SKM-1 (cell line): ENCODE measurements at regions not wholly inside any gene's neighbourhood (a gene's known extent, or its start where the extent isn't known, plus 50 kb on each side); places are given as distances from the start of the nearest gene placed in this dataset.
A peak's percentile ranks its signal among the peaks of the same experiment; 100 is the strongest.
"Not testable (repeated sequence)": the region's sequence is repeated elsewhere in the genome, so short reads cannot be mapped to it uniquely, and the experiment has no call there.

Source experiments
- DNase-seq: peaks from one replicate; lab custom pipeline; 2025; ENCODE audit not compliant: unreplicated experiment; lab: John Stamatoyannopoulos, UW

DNA sequence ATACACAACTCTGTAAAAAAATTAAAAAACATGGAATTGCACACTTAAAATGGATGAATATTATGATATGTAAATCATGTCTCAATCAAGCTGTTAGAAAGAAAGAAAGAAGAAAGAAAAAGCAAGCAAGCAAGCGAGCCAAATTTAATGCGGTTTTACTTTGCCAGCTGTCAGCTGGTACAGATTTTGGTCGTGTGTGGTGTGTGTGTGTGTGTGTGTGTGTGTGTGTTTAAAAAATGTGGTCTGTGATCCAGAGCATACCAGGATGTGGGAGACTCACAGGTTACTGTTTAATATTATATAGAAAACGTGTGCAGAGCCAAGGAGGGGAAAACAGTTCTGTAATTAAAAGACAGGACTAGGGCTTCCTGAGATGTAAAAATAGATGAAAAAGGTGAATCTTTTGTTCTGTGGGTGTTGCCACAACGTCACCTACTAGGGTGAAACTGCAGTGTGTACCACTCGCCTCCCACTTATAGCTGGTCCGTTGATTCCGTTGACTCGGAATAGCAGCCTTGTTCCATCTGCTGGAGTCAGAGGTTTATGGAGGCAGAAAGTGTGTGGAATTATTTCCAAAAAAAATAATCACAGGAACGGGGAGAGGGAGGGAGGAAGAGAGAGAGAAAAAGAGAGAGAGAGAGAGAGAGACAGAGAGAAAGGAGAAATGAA, 197.7 kb downstream of the BCAS1 start:
- no peak for DNase-seq

DNA sequence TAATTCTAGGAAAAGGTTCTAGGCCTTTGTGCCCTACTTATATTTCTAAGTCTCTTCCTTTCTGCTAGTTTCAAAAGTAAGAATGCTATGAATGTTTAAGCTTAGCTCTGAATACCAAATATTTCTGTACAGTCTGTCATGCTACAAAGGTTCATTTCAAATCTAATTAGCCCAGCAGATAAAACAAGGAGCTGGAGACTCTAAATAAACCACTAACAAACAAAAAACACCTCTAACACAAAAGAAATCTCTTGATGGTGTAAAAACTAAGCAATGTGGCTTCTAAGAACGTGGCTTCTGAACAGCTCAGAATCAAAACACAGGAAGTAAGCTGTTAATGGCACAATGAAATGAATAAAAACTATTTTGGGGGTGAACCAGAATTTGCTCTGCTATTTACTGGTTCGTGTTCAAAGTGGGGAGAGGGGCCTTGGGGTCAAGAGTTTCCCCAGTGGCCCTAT, 198.3 kb downstream of the BCAS1 start:
- no peak for DNase-seq

DNA sequence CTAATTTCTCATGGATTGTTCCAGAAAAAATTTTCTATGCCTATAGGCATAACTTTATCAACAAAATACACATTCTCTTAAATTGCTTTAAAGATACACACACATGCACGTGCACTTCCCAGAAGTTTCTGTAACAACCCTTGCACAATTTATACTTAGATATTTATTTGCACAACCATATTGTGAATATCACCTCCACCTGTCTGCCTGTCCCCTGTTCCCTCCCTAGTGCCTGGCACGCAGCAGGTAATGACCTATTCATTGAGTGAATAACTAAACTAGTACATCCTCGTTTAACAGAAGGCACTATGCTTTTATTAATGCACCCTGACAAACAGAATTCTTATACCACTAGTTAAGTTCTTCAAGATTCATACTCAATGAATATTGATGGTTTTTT, 198.9 kb downstream of the BCAS1 start:
- no peak for DNase-seq

DNA sequence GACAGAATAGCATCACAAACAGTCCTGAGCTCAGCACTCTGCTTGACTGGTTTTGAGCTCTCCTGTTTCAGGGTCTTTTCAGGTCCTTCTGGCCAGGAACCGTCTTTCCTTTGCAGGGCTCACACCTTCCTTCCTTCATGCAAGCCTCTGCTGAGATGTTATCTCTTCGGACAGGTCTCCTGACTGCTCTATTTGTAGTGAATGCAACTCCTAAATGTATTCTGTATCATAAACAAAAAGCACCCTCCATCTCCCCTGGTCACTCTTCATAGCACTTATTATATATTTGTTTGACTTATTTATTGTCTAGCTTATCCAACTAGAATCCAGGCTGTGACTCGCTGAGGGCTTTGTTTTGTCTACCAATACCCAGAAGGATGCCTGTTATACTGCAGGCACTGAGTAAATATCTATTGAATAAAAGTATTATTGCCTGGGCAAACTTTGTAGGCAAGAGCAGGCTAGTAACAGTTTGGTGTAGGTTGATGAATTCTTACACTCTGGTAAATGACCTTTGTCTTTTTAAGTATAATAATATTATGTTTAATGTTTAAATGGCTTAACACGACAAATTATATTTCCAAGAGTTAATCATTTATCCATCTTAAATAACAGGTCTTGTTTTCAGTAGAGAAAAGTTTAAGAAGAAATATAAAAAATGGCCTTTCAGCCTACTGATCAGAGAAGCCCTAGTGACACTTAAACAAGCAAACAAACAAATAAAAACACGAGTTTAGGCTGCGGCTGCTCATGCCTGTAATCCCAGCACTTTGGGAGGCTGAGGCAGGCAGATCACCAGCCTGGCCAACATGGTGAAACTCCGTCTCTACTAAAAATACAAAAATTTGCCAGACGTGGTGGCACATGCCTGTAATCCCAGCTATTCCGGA, 199.7 kb downstream of the BCAS1 start:
- no peak for DNase-seq

DNA sequence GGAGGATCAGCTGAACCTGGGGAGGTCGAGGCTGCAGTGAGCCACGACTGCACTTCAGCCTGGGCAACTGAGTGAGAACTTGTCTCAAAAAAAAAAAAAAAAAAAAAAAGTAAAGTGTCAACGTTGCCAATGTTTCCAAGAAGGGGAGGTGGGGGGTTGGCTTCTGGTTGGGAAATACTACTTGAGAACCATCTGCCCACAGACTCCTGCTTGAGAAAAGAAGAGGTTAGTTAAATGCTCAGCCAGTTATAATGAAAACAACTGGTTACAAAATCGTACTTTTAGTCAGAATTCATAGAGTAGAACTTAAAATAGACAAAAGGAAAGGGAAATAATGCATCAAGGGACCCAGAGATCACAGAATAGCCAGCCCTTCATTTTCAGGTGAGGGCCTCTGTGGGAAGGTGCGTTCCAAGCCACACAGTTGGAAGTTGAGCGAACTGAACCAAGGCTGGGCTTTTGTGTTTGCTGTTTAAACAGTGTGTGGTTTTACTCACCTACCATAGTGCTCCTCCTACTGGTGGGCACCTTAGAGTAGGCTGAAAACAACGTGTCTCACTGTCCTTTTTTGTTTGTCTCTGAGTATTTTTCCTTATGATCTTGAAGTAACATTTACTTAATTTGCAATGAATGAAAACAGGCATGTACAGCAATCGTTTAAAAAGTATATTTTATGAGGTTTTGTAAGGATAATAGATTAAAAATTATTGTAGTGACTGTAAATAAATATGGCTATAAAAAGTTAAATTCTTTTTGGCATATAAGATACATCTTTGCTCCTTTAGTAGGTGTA, 200.7 kb downstream of the BCAS1 start:
- DNase-seq, result peak; percentile 55

DNA sequence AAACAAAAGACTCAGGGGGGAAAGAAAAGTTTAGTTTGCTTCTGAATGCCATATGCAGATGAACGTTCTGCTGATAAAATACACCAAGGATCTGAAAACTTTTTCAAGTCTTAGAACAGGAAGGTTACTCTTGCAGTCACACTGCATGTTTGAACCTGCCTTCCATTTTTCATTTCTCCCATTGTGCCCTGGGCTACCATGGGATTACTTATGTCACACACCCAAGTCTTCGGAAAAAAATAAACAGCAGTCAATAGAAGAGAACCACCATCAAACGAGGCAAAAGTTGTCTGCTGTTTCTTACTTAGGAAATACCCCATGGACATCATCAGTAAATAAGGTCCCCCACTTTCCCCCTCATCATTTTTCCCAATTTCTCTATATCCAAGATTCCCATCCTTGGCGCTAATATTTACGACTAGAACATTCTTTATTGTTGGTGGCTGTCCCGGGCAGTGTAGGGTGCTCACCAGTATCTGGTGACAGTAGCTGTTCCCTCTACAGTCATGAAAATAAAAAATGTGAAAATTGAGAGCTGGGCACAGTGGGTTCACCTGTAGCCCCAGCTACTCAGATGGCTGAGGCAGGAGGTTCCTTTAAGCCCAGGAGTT, 202.5 kb downstream of the BCAS1 start:
- no peak for DNase-seq

DNA sequence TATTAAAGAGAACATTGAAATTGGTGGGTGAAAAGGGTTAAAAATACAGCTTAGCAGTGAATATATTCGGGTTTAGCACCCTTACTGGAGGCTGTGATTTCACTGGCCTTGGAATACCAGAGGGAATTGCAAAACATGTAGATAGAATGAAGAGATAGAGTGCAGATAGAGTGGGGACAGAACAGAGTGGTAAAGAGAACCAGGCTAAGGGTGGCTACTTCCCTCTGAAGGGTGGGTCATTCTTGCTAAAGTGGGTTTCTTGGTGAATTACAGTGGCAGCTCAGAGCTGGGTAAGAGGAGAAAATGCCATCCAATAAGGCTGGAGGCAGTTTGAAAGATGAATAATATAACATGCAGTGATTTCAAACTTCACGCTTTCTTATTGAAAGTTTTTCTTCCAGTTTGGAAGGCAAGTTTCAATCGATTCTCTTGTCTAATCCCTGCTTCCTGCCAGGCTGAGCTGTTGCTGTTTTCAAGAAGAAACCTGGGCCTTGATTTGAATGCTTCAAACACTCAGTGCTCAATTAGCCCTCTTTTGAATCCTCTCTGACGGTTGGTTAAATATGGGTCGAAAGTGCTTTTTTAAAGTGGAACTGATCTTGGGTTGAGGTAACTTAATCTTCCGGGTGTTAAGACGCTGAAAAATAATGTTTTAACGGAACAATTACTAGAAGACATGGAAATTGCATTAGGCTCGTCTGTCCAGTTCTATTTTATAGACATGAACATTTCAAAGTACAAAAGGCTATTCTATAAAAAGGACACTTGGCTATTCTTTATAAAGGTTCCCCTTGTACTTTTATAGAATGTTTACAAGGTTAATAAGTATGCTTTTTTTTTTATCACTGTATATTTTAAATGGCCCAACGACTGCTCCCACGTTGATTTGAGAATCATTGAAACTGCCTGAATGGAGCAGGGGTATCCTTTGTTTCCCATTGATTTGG, 203.3 kb downstream of the BCAS1 start:
- DNase-seq, result no peak

DNA sequence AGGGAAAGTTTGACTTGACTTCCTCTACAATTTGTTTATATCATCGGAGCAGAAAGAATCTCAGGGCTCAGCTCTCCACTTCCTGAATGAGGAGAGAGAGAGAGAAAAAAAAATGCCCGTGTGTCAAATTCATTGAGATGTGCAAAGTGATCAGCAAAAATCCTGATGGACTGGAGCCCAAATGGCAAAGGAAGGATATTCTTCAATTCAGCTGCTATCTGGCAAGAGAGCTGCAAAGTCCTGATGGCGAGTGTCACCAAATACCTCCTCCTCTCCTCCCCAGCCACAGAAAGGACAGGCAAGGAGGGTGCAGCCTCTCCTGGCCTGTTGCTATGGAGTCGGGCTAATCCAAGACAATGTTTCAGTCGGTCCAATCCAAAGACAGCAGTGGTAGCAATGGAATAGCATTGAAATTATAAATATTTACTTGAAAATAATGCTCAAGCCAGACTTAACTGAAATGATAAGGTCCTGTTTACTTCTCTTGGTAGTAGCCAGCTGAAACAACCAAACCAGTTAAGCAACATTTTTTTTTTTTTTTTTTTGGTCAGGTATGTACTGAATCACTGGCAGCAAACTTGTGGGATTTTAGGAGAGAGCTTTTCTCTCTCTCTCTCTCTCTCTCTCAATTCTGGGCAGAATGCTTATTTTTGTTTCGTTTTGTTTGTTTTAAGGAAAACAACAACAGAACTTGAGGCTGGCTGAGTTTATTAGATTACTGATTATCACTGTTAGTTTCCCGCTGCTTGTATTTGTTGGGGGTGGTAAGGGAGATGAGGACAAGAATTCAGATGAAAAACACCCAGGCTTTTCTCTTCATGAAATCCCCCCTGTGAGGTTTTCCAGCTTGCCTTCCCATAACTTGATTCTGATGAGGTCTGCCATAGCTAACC, 204.2 kb downstream of the BCAS1 start:
- no peak for DNase-seq

DNA sequence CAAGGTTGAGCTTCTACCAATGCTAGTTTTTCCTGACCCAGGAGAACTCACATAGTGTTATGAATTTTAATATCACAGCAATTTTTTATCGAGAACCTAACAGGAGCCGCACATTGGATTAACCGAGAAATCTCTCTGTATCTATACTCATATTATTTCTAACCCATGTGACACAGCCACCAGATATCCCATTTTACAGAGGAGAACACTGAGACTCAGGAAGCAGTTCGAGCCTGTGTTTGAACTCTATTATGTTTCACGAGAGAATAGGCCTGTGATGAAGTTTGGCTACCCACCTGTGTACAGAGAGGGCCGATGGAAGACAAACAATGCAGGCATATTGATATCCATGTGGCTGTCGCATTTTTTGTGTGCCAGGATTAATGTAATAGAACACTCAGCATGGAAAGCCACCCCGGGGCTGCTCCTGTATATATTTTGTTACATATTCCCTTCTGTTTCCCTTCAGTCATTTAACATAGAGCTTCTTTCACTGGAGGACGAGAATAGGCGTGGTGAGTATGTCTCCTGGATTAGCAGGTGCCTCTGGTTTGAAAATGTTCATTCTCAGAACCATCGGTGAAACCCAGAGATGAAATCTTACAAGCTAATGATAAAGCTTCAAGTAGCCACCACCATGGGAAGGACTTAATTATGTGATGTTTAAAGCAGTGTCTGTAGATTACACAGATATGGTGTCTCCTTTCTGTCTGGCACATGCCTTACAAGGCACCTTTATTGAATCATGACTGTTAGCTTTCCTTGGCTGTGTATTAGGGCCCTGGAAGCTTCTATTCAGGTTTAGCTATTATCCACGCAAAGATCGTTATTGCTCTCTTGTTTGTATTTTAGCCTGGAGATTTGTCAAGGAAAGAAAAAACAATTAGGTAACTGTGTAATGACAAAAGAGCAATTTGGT, 205.4 kb downstream of the BCAS1 start:
- not testable (repeated sequence) for DNase-seq

DNA sequence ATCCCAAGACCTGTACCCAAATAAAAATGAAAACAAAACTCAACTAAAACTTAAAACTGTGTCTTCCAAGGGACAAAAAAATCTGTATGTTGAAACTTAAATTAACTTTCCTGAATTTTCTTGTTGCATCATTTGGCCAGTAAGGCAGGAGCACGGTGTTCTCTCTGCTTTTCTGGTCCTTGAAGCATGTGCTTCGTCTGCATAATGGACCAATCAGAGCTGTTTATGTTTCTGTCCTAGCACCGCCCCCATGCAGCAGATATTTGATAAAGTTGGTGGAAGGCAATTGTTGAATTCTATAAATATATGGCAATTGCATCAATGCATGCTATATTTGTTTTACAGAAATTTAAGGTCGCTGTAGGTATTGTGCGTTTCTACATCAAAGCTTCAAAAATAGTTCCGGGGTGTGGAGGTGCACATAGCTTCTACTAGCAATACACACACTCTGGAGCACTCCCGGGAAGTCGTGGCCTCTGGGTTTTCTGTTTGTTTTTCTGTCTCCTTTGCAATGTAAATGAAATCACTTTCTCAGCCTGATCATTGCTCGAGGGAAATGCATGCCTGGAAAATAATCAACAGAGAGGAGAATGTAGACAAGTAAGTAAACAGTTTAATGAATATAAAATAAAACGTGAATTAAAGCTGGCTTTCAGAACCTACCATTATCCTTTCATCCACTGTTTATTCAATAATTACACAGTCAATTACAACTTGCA, 206.3 kb downstream of the BCAS1 start:
- not testable (repeated sequence) for DNase-seq

DNA sequence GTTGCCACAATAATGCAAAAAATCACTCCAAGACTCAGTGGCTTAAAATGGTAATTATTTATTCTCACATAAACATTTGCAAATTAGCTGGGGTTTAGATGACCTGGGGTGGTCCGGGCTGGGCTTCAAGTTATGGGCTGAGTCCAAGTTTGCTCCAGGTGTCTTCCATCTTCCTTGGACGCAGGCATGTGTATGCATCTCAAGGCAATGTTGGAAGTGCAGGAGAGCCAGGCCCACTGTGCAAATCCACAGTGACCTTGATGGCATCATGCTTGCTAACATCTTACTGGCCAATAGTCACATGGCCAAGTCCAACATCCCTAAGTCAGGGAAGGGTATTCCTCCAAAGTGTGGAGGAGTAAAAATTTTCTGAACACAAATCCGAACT, 206.9 kb downstream of the BCAS1 start:
- DNase-seq, result not testable (repeated sequence)

DNA sequence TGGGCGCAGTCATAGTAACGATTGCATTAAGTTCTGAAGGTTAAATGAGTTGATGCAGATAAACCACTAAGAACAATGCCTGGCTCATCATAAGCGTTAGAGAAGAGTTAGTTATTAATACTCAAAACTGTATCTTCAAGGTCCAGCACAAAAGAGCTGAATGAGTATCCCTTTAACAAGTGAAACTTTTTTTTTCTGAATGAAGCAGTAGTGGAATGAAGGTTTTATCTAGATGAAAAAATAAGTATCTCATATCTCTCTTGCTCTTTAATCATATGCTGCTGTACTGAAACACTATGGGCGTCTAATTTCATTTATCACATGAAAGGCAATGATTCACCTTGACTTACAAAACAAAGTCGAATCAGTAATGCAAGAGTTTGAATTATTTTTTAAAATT, 207.4 kb downstream of the BCAS1 start:
- DNase-seq, result not testable (repeated sequence)

DNA sequence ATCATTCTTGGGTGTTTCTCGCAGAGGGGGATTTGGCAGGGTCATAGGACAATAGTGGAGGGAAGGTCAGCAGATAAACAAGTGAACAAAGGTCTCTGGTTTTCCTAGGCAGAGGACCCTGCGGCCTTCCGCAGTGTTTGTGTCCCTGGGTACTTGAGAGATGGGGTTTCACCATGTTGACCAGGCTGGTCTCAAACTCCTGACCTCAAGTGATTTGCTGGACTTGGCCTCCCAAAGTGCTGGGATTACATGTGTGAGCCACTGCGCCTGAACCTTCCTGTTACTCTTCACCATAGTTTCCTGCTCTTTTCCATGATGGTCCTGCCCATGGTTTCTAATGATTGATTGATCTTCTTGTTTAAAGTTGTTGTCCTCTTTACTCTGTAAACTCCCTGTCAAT, 207.9 kb downstream of the BCAS1 start:
- DNase-seq, result not testable (repeated sequence)

DNA sequence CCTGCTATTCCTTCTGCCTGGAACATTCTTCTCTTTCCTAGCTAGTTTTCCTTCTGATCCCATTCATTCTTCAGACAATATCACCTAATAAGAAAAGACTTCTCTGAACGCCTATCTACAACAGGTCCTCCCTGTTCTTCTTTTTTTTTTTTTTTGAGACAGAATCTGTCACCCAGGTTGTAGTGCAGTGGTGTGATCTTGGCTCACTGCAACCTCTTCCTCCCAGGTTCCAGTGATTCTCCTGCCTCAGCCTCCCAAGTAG, 208.3 kb downstream of the BCAS1 start:
- not testable (repeated sequence) for DNase-seq

DNA sequence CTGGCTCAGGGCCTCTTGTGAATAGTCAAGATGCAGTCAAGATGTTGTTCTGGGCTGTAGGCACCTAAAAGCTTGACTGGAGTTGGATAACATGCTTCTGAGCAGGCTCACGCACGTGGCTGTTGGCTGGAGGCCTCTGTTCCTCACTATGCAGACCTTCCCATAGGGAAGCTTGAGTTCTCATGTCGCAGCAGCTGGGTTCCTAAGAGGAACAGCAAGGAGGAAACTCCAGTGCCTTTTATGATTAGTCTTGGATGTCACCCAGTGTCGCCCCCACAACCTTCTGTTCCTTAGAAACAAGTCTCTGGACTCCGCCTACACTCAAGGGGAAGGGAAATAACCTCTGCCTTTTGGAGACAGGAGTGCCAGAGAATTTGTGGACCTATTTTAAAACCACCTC, 210.7 kb downstream of the BCAS1 start:
- DNase-seq, result no peak

DNA sequence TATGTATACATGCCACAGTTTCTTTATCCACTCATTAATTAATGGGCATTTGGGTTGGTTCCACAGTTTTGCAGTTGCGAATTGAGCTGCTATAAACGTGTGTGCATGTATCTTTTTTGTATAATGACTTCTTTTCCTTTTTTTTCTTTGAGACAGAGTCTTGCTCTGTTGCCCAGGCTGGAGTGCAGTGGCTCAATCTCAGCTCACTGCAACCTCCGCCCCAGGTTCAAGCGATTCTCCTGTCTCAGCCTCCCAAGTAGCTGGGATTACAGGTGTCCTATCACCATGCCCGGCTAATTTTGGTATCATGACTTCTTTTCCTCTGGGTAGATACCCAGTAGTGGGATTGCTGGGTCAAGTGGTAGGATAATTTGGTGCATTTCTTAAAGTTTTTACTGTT, 211.4 kb downstream of the BCAS1 start:
- DNase-seq, result not testable (repeated sequence)

DNA sequence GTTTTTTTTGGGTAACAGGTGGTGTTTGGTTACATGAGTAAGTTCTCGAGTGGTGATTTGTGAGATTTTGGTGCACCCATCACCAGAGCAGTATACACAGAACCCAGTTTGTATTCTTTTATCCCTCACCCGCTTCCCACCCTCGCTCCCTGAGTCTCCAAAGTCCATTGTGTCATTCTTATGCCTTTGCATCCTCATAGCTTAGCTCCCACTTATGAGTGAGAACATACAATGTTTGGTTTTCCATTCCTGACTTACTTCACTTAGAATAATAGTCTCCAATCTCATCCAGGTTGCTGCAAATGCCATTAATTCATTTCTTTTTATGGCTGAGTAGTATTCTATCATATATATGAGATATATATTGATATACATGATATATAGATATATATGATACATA, 211.9 kb downstream of the BCAS1 start:
- DNase-seq, result not testable (repeated sequence)
